HepG2 (cell line): ENCODE measurements at regions not wholly inside any gene's neighbourhood (a gene's known extent, or its start where the extent isn't known, plus 50 kb on each side); places are given as distances from the start of the nearest gene placed in this dataset.

Experiments
- CREB1 ChIP-seq, 2 experiments: fragments of 450-650 bp in 1 of 2; IDR thresholded peaks; 2 replicates each; pipeline ENCODE4 v1.6.1; 2016 to 2017; ENCODE audit warnings: control low read depth in 1 of 2, mild to moderate bottlenecking in 1 of 2, missing compliant biosample characterization in 1 of 2, missing genetic modification characterization in 1 of 2
- CTCF ChIP-seq: sonication (generic); formaldehyde crosslinking; IDR thresholded peaks from 2 replicates; pipeline ENCODE4 v1.5.0; 2020; ENCODE audit warnings: mild to moderate bottlenecking, missing genetic modification reagents, moderate library complexity
- IKZF5 ChIP-seq: IDR thresholded peaks from 2 replicates; pipeline ENCODE4 v1.6.1; 2018; ENCODE audit warnings: missing genetic modification reagents, mild to moderate bottlenecking, missing compliant biosample characterization
- KDM5A ChIP-seq: fragments of 200-600 bp; sonication (generic); IDR thresholded peaks from 2 replicates; pipeline ENCODE4 v1.7.0; 2018; ENCODE audit warnings: antibody characterized with exemption, mild to moderate bottlenecking, low read length, borderline replicate concordance
- MAZ ChIP-seq, 2 experiments: sonication (generic) in 1 of 2; formaldehyde crosslinking in 1 of 2; IDR thresholded peaks; 2 replicates each; pipeline versions ENCODE4 v1.5.0 to v1.6.1; 2012 to 2020; ENCODE audit warnings: low read depth in 2 of 2, mild to moderate bottlenecking in 2 of 2, borderline replicate concordance in 1 of 2, improper control_type of control experiment in 1 of 2, low read length in 1 of 2, missing genetic modification reagents in 1 of 2, moderate library complexity in 1 of 2
- MIXL1 ChIP-seq: IDR thresholded peaks from 2 replicates; pipeline ENCODE4 v1.6.1; 2016
- MTERF4 ChIP-seq: sonication (generic); formaldehyde crosslinking; IDR thresholded peaks from 2 replicates; pipeline ENCODE4 v1.8.0; 2023; ENCODE audit warnings: mild to moderate bottlenecking, missing genetic modification reagents
- RAD21 ChIP-seq: fragments of 450-650 bp; formaldehyde crosslinking; IDR thresholded peaks from 2 replicates; pipeline ENCODE4 v1.5.0; 2020; ENCODE audit warnings: mild to moderate bottlenecking
- SKIL ChIP-seq: sonication (generic); formaldehyde crosslinking; IDR thresholded peaks from 2 replicates; pipeline ENCODE4 v1.8.0; 2022; ENCODE audit warnings: missing genetic modification reagents, mild to moderate bottlenecking, moderate library complexity, borderline replicate concordance
- SMAD1 ChIP-seq: sonication (generic); formaldehyde crosslinking; IDR thresholded peaks from 2 replicates; pipeline ENCODE4 v1.4.0; 2020; ENCODE audit warnings: missing genetic modification reagents, low read depth, mild to moderate bottlenecking, borderline replicate concordance
- TCF7 ChIP-seq: sonication (generic); IDR thresholded peaks from 2 replicates; pipeline ENCODE4 v1.6.1; 2016; ENCODE audit warnings: antibody characterized with exemption, low read depth
- ZFY ChIP-seq: sonication (generic); formaldehyde crosslinking; IDR thresholded peaks from 2 replicates; pipeline ENCODE4 v1.4.0; 2020; ENCODE audit warnings: missing genetic modification reagents
- ZNF510 ChIP-seq: sonication (generic); formaldehyde crosslinking; IDR thresholded peaks from 2 replicates; pipeline ENCODE4 v1.4.0; 2020; ENCODE audit warnings: low read depth, mild to moderate bottlenecking, missing genetic modification reagents
- ZNF558 ChIP-seq: sonication (generic); formaldehyde crosslinking; IDR thresholded peaks from 2 replicates; pipeline ENCODE4 v1.9.0; 2022; ENCODE audit warnings: mild to moderate bottlenecking, missing genetic modification reagents, borderline replicate concordance

GRCh38 chr15:62739507-62739906 lies 303.0 kb upstream of the TPM1 start:
- TF ChIP-seq CTCF (CRISPR knock-in tag) (no peak), KDM5A (no peak), IKZF5 (CRISPR knock-in tag) (no peak), MIXL1 (no peak), CREB1 (IDR thresholded peaks at IDR 0.05) (no peak), CREB1 (CRISPR knock-in tag; IDR thresholded peaks at IDR 0.05) (no peak), SMAD1 (no peak), SKIL (CRISPR knock-in tag) (no peak), MAZ (IDR thresholded peaks at IDR 0.05; ENCODE audit: borderline replicate concordance, low read depth, low read length) (no peak), MAZ (CRISPR knock-in tag; IDR thresholded peaks at IDR 0.05; ENCODE audit: low read depth) (no peak), ZNF558 (CRISPR knock-in tag) (no peak), RAD21 (CRISPR knock-in tag) (no peak), TCF7 (no peak), MTERF4 (CRISPR knock-in tag) (no peak), ZNF510 (CRISPR knock-in tag) (no peak), ZFY (CRISPR knock-in tag) (no peak)
